ENCODE measurements at regions not wholly inside any gene's neighbourhood (a gene's known extent, or its start where the extent isn't known, plus 50 kb on each side); places are given as distances from the start of the nearest gene placed in this dataset.

- Mint-ChIP-seq H3K27ac (ENCODE audit: unreplicated experiment) (no peak overlapping the region), H3K27me3 (ENCODE audit: unreplicated experiment) (no peaks in the 10 kb centered on the region), H3K36me3 (ENCODE audit: unreplicated experiment) (no peaks in the 10 kb centered on the region), H3K4me1 (ENCODE audit: unreplicated experiment) (peaks cover 5% of the 10 kb centered on the region), H3K9me3 (ENCODE audit: unreplicated experiment) (no peaks in the 10 kb centered on the region), H3K4me3 (ENCODE audit: unreplicated experiment) (no peak overlapping the region)
- no peak for DNase-seq (ENCODE audit: extremely low spot score, unreplicated experiment)
- TF ChIP-seq CTCF (IDR thresholded peaks at IDR 0.05) = no peak
Measured at GRCh38 chr2:38491436-38491835, 111.3 kb downstream of the HNRNPLL start.

GRCh38 chr2:38489846-38490245 is 112.8 kb upstream of the ATL2 start:
- Mint-ChIP-seq H3K9me3 (ENCODE audit: unreplicated experiment) (no peaks in the 10 kb centered on the region), H3K4me1 (ENCODE audit: unreplicated experiment) (peaks cover 6% of the 10 kb centered on the region), H3K27ac (ENCODE audit: unreplicated experiment) (no peak overlapping the region), H3K36me3 (ENCODE audit: unreplicated experiment) (no peaks in the 10 kb centered on the region), H3K4me3 (ENCODE audit: unreplicated experiment) (no peak overlapping the region), H3K27me3 (ENCODE audit: unreplicated experiment) (no peaks in the 10 kb centered on the region)
- TF ChIP-seq CTCF (IDR thresholded peaks at IDR 0.05) = no peak
- no peak for DNase-seq (ENCODE audit: extremely low spot score, unreplicated experiment)

- no peak for TF ChIP-seq CTCF (IDR thresholded peaks at IDR 0.05)
- peaks cover 3% of the 10 kb centered on the region for H3K4me1 Mint-ChIP-seq (ENCODE audit: unreplicated experiment)
Measured at GRCh38 chr2:38487852-38488251, 110.8 kb upstream of the ATL2 start.

GRCh38 chr2:38486213-38487026 is 109.3 kb upstream of the ATL2 start:
- DNase-seq (ENCODE audit: extremely low spot score, unreplicated experiment) = no peak
- peaks cover 3% of the 10 kb centered on the region for H3K4me1 Mint-ChIP-seq (ENCODE audit: unreplicated experiment)
- no peak overlapping the region for H3K4me3 Mint-ChIP-seq (ENCODE audit: unreplicated experiment)
- no peaks in the 10 kb centered on the region for H3K27me3 Mint-ChIP-seq (ENCODE audit: unreplicated experiment)
- no peak for TF ChIP-seq CTCF (IDR thresholded peaks at IDR 0.05)
- H3K27ac Mint-ChIP-seq (ENCODE audit: unreplicated experiment) = no peak overlapping the region
- H3K36me3 Mint-ChIP-seq (ENCODE audit: unreplicated experiment) = no peaks in the 10 kb centered on the region
- no peaks in the 10 kb centered on the region for H3K9me3 Mint-ChIP-seq (ENCODE audit: unreplicated experiment)

More at GRCh38 chr2:38487852-38488251, 110.8 kb upstream of the ATL2 start:
- H3K27ac Mint-ChIP-seq (ENCODE audit: unreplicated experiment) = no peak overlapping the region
- H3K27me3 Mint-ChIP-seq (ENCODE audit: unreplicated experiment) = no peaks in the 10 kb centered on the region
- no peak overlapping the region for H3K4me3 Mint-ChIP-seq (ENCODE audit: unreplicated experiment)
- no peak for DNase-seq (ENCODE audit: extremely low spot score, unreplicated experiment)
- no peaks in the 10 kb centered on the region for H3K9me3 Mint-ChIP-seq (ENCODE audit: unreplicated experiment)
- H3K36me3 Mint-ChIP-seq (ENCODE audit: unreplicated experiment) = no peaks in the 10 kb centered on the region

- H3K36me3 Mint-ChIP-seq (ENCODE audit: unreplicated experiment) = no peaks in the 10 kb centered on the region
- no peak for TF ChIP-seq CTCF (IDR thresholded peaks at IDR 0.05)
- no peaks in the 10 kb centered on the region for H3K27me3 Mint-ChIP-seq (ENCODE audit: unreplicated experiment)
- peaks cover 3% of the 10 kb centered on the region for H3K9me3 Mint-ChIP-seq (ENCODE audit: unreplicated experiment)
- H3K27ac Mint-ChIP-seq (ENCODE audit: unreplicated experiment) = no peak overlapping the region
- DNase-seq (ENCODE audit: extremely low spot score, unreplicated experiment) = no peak
- no peak overlapping the region for H3K4me3 Mint-ChIP-seq (ENCODE audit: unreplicated experiment)
- H3K4me1 Mint-ChIP-seq (ENCODE audit: unreplicated experiment) = peaks cover 3% of the 10 kb centered on the region
Measured at GRCh38 chr2:38485734-38486133, 108.7 kb upstream of the ATL2 start.

Measured in osteocyte (in vitro differentiated cells).